Gastrocnemius medialis (tissue), 4 donors: ENCODE measurements at regions not wholly inside any gene's neighbourhood (a gene's known extent, or its start where the extent isn't known, plus 50 kb on each side); places are given as distances from the start of the nearest gene placed in this dataset.

Experiments
- CTCF ChIP-seq, 5 experiments: fragments of 450-650 bp in 3 of 5; fragments of 200-600 bp in 2 of 5; sonication (generic) in 2 of 5; IDR thresholded peaks in 4 of 5; conservative IDR thresholded peaks in 1 of 5; 1 replicate in 4 of 5; 2 replicates in 1 of 5; pipeline ENCODE4 v1.5.1; 2016 to 2019; ENCODE audit warnings: antibody characterized with exemption in 5 of 5, mild to moderate bottlenecking in 3 of 5, moderate library complexity in 3 of 5
- POLR2A ChIP-seq, 2 donors: fragments of 450-650 bp; IDR thresholded peaks; one replicate each; pipeline ENCODE4 v1.6.1; 2017; ENCODE audit warnings: antibody characterized with exemption in 2 of 2, mild to moderate bottlenecking in 2 of 2, moderate library complexity in 2 of 2

- TF ChIP-seq CTCF (IDR thresholded peaks at IDR 0.05 in 4 of 5, conservative IDR thresholded peaks at IDR 0.05 in 1 of 5): no peak
- TF ChIP-seq POLR2A (IDR thresholded peaks at IDR 0.05): no peak
Measured at GRCh38 chr7:94280851-94281250, 113.8 kb upstream of the COL1A2 start.
